ENCODE measurements at regions not wholly inside any gene's neighbourhood (a gene's known extent, or its start where the extent isn't known, plus 50 kb on each side); places are given as distances from the start of the nearest gene placed in this dataset.

DNA sequence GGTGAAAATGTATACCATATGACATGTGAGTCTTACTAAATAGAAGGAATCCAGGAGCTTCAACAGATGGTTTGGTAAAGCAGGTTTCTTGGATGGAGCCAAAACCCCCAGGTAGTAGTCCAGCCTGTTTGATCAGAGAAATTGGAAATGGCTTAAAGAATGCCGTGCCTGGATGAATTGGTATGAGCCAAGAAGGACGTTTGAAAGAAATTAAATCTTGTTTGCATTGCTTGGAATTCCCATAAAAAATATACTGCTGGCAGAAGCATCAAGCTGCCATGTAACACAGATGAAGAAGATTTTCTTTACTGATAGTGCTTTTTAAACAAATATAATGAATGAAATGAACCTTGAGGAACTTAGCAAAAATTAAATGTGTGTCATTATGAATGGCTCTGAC is 176.3 kb downstream of the NPR3 start:
- POLR2A ChIA-PET: no interaction called here

More for the DNA sequence above, 176.3 kb downstream of the NPR3 start:
- DNase-seq (ENCODE audit: low read depth, low spot score) (no peak), FAIRE-seq (no peak)
- Histone ChIP-seq H3K4me3 (replicated peaks in 1 of 3; ENCODE audit: insufficient read depth in 1 of 3, low read depth in 1 of 3, low read length in 3 of 3) (no peak overlapping the region), H3K4me1 (ENCODE audit: control insufficient read depth, extremely low read depth, insufficient read depth, low read length) (no peaks in the 10 kb centered on the region), H3K4me2 (ENCODE audit: insufficient read depth, low read length) (no peak overlapping the region), H3K9me1 (replicated peaks; ENCODE audit: control insufficient read depth, extremely low read depth, insufficient read depth, low read length) (no peaks in the 10 kb centered on the region), H3K36me3 (ENCODE audit: control insufficient read depth in 2 of 2, extremely low read depth in 1 of 2, insufficient read depth in 2 of 2, low read length in 2 of 2) (no peaks in the 10 kb centered on the region), H3K27me3 (ENCODE audit: control insufficient read depth in 2 of 2, insufficient read depth in 2 of 2, low read length in 2 of 2) (no peaks in the 10 kb centered on the region), H2AFZ (ENCODE audit: low read depth, low read length) (no peak overlapping the region), H3K27ac (ENCODE audit: insufficient read depth, low read depth, low read length) (no peak overlapping the region), H3K9ac (replicated peaks; ENCODE audit: extremely low read depth, insufficient read depth, low read length) (no peak overlapping the region), H3K9me3 (replicated peaks; ENCODE audit: control insufficient read depth, insufficient read depth, low read length) (no peaks in the 10 kb centered on the region), H4K20me1 (replicated peaks; ENCODE audit: control insufficient read depth, extremely low read depth, insufficient read depth, low read length) (no peaks in the 10 kb centered on the region), H3K79me2 (ENCODE audit: control insufficient read depth, insufficient read depth, low read length) (no peaks in the 10 kb centered on the region)
- TF ChIP-seq, protein P1, sequence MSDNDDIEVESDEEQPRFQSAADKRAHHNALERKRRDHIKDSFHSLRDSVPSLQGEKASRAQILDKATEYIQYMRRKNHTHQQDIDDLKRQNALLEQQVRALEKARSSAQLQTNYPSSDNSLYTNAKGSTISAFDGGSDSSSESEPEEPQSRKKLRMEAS (IDR thresholded peaks at IDR 0.05; ENCODE audit: insufficient read depth, insufficient read length): no peak
- TF ChIP-seq FOS (IDR thresholded peaks at IDR 0.05; ENCODE audit: borderline replicate concordance, insufficient read depth, low read length) (no peak), JUN (IDR thresholded peaks at IDR 0.05; ENCODE audit: borderline replicate concordance, insufficient read depth, insufficient read length, low read depth) (no peak), GATA2 (IDR thresholded peaks at IDR 0.05; ENCODE audit: insufficient read depth, insufficient read length, low read depth, low read length) (no peak), MYC (IDR thresholded peaks at IDR 0.05; ENCODE audit: low read depth, low read length) (no peak), POLR2AphosphoS5 (IDR thresholded peaks at IDR 0.05; ENCODE audit: insufficient read depth, low read depth, low read length) (no peak), POLR2A (IDR thresholded peaks at IDR 0.05; ENCODE audit: low read depth, low read length) (no peak), EZH2 (IDR thresholded peaks at IDR 0.05; ENCODE audit: borderline replicate concordance, low read depth, low read length, severe bottlenecking) (no peak)
- TF ChIP-seq, protein P2, sequence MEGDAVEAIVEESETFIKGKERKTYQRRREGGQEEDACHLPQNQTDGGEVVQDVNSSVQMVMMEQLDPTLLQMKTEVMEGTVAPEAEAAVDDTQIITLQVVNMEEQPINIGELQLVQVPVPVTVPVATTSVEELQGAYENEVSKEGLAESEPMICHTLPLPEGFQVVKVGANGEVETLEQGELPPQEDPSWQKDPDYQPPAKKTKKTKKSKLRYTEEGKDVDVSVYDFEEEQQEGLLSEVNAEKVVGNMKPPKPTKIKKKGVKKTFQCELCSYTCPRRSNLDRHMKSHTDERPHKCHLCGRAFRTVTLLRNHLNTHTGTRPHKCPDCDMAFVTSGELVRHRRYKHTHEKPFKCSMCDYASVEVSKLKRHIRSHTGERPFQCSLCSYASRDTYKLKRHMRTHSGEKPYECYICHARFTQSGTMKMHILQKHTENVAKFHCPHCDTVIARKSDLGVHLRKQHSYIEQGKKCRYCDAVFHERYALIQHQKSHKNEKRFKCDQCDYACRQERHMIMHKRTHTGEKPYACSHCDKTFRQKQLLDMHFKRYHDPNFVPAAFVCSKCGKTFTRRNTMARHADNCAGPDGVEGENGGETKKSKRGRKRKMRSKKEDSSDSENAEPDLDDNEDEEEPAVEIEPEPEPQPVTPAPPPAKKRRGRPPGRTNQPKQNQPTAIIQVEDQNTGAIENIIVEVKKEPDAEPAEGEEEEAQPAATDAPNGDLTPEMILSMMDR (IDR thresholded peaks at IDR 0.05; ENCODE audit: extremely low read depth in 1 of 2, insufficient read depth in 1 of 2, low read depth in 1 of 2, low read length in 2 of 2): no peak
- intact Hi-C loops (cut with micrococcal nuclease) (no loop called here), dilution Hi-C loops (cut with MboI; ENCODE audit: extremely low pct_ligation_motif_present, low sequenced_read_pairs) (no loop called here)
- CTCF ChIA-PET: no interaction called here
- BruUV-seq (replicated peaks): no TSS peak

Measured in endothelial cell of umbilical vein (primary cell).